ENCODE measurements at regions not wholly inside any gene's neighbourhood (a gene's known extent, or its start where the extent isn't known, plus 50 kb on each side); places are given as distances from the start of the nearest gene placed in this dataset.
"Not testable (repeated sequence)": the region's sequence is repeated elsewhere in the genome, so short reads cannot be mapped to it uniquely, and the experiment has no call there.

DNA sequence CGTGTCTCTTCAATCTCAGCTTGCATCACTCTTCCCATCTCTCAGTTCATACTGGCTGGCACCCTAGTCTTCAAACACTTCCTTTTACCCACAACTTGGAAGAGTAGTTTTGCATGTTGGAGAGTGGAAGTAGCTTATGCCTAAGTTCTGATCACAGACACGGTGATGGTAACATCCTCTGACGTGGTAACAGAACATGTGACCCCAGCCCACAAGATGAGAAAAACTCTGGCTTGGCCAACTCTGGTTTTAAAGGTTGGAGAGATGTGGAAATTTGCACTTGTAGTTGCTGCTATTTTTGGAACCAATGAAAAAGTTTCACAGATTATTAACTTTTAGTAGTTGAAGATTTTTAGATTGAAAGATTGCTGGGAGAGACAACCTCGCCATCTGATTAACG is 155.4 kb upstream of the SLC35G4 start:
- FAIRE-seq = no peak

DNA sequence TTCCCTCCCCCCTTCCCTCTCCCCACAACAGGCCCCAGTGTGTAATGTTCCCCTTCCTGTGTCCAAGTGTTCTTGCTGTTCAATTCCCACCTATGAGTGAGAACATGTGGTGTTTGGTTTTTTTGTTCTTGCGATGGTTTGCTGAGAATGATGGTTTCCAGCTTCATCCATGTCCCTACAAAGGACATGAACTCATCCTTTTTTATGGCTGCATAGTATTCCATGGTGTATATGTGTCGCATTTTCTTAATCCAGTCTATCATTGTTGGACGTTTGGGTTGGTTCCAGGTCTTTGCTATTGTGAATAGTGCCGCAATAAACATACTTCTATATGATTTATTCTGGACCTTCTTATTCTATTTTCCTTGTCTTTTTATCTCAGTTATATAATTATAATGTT is 165.2 kb upstream of the SLC35G4 start:
- FAIRE-seq = not testable (repeated sequence)

DNA sequence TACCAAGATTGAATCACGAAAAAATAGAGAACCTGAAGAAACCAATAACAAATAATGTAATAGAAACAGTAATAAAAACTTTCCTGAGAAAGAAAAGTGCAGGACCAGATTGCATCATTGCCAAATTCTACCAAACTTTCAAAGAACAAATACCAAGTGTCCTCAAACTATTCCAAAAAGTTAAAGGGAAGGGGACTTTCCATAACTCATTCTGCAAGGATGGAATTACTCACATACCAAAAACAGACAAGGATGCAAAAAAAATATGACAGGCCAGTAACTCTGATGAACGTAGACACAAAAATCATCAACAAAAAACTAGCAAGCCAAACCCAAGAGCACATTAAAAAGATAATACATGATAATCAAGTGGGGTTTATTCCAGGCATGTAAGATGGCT is 172.3 kb upstream of the SLC35G4 start:
- FAIRE-seq = no peak

- no peak for FAIRE-seq
These were observed 177.0 kb upstream of the SLC35G4 start for GRCh38 chr18:11432360-11432811.

GRCh38 chr18:11429876-11430275 is 179.5 kb upstream of the SLC35G4 start:
- no peak for FAIRE-seq

GRCh38 chr18:11425211-11425610 is 184.2 kb upstream of the SLC35G4 start:
- FAIRE-seq = no peak

DNA sequence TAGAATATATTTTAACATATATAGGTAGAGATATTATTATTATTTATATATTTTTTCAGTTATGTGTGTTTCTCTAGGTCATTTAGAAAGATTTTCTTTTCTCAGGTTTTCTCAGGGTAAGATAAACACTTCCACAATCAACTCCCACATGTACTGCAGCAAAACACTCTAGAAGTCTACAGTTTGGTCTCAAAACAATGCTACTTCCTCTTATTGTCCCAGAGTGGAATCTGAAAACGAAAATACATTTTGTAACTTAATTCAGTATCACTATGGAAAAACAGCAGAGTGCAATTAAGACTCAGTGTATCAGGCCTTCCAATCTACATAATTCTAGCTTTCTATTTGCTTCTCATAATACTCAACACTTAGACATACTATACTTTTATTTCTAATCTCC is 190.1 kb upstream of the SLC35G4 start:
- no peak for FAIRE-seq

DNA sequence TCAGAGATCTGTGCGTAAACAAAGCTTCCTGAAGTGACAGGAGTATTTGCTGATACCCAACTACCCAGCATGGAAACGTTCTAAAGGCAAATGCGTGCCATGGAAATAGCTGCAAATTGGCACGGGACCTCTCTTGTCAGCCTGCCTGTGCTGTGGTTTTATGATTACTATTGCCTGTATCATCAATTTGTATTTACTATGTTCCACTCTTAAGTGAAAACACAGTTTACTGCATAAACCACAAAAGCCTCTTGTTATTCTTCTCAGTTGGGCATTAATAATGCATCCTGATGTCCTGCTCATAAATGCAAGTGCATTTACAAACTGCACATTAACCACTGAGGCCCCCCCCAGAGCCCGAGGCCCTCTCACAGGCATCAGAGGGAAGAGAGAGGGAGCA is 196.6 kb upstream of the SLC35G4 start:
- no peak for FAIRE-seq

GRCh38 chr18:11411048-11411447 is 198.3 kb upstream of the SLC35G4 start:
- no peak for FAIRE-seq

DNA sequence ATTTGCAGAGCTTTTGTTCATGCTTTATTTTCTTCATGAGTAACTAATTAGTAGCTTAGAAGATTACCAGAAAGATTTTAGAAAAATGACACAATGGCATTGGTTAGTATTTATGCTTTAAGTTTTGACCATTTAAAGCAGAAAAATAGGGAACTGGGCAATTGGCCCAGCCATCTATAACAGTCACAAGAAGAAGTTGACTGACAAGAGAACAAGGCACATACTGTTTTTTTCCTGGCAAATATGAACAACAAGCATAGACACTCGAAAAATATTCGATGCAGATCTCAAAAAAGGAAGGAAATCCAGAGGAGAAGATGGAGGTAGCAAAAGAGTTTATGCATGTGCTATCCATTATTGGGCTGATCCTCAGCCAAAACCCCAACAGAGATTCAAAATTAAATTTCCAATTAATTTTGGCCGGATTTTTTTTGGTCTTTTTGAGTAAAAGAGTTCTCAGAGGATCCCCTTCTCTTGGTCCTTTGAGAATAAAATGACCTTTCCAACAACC is 200.8 kb upstream of the SLC35G4 start:
- no peak for FAIRE-seq

- FAIRE-seq = no peak
These were observed 201.5 kb upstream of the SLC35G4 start for GRCh38 chr18:11407940-11408339.

DNA sequence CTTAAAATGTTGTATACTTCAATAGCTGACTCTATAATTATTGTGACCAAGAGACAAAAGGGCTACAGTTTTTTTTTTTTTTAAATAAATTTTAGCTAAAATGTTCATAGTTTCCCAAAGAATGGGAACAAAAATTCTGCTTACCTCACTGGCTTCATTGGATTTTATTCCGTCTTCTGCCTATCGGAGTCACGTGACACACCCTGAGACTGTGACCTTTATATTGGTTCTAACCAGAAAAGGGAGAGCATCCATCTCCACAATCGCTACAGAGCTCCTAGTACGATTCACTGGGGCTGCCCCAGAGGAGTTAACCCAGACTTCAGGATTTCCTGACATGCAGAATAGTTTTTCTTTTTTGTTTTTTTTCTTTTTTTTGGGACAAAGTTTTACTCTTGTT is 203.6 kb upstream of the SLC35G4 start:
- no peak for FAIRE-seq

DNA sequence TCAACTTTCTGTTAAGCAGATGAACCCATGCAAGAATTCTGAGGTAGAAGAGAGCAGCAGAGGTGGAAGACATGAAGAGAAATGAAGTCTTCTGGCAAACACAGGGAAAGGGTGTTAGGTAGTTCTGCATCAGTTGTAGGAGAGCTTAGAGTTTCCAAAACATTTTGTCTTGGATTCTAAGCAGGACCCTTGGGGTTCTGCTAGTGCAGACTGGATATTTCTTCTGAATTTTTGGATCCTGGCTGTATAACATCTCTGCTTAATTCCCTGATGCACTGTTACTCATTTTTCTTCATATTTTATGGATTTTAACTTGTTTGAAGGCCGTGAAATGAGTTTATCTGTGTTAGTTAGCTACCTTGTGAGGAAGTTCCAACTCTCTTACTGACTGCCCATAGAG is 208.7 kb upstream of the SLC35G4 start:
- FAIRE-seq = no peak

GRCh38 chr18:11398625-11399024 is 210.8 kb upstream of the SLC35G4 start:
- FAIRE-seq = no peak

DNA sequence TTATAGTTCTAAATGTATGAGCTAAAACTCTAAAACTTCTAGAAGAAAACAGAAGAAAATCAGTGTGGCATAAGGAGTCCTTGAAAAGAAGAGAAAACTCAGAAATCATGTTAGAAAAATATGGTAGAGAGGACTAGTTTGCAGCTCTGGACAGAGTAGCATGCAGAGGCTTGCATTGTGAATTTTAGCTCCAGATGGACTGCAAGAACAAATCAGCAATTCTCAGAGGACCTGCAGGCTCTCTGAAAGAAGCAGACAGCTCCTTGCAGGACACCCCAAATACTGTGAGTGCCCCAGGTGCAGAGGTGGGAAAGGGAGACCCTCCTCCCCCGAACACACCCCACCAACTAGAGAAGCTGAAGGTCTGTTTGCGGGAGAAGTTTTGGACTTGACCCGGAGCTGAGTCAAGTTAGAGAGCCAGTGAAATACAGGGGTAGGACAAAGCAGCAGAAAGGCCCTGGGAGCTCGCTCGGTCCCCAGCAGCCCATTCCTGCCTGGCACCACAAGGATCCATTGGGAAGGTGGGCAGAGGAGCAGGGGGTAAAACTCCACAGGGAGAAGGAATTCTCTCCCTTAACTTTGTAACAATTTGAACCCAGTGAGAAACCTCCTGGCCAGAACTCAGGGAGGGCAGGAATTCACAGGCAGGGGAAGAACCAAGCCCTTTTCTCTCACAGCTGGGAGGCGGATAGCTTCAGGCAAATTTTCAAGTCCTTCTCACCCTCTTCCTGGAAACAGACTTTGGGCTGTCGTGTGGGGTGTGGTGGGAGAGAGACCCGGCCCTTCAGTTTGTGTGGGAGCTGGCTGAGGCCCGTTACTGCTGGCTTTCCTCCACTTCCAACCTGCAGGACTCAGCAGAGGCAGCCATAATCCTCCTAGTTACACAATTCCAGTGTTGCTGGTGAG is 216.2 kb upstream of the SLC35G4 start:
- FAIRE-seq = no peak

- no peak for FAIRE-seq
These were observed 217.1 kb upstream of the SLC35G4 start for GRCh38 chr18:11392292-11392691.

GRCh38 chr18:11391661-11392060 is 217.7 kb upstream of the SLC35G4 start:
- FAIRE-seq = no peak

- FAIRE-seq = no peak
These were observed 220.4 kb upstream of the SLC35G4 start for GRCh38 chr18:11388755-11389680.

DNA sequence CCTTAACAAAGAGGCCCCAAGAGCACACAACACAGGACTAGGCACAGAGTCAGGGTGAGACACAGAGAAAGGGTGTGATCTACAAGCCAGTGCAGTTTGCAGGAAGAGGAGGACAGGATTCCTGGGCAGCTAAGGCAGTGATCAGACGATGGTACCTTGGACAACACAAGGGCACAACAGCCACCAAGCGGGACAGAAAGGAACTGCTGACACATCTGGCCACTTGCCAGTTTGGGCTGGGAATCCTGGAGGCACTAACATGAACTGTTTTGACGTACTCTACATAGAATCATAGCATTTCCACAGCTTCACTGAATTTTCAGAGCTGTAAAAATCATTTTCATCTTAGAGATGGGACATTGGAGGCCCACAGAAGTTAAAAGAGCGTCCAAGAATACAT is 221.5 kb upstream of the SLC35G4 start:
- FAIRE-seq = no peak

DNA sequence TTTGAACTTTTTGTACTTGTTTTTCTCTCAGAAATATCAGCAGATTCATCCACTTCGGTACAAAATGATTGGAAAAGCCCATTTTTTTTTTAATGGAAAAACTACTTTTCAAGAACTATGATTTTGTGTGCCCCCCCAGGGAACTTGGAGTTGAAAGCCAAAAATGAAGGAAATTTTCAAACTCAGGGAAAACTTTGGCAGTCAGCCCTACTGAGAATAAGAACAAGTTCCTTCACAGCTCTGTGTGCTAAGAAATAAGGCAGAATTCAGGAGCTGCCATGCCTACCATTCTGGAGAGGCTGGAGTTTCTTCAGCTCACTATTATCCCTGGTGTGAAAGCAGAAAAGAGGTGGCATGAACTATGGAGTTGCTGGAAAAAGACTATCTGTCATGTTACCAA is 226.0 kb upstream of the SLC35G4 start:
- no peak for FAIRE-seq

DNA sequence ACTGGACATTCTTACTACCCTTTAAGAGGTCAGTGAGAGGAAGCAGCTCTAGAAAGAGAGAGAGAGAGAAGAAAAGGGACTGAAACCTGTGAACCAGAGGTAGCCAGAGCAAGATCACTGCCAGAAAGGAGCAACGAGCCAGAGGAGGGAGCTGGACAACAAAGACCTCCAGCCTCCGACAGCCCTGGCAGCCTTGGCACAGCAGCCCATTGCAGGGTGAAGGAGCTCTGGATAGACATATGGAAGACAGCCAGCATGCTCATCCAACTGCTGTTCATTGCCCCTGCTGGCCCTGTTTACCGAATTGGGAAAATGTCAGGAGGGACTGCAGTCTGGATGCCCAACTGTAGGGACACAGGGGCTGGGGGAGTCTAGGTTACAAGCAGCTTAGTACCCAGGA is 228.4 kb upstream of the SLC35G4 start:
- no peak for FAIRE-seq

DNA sequence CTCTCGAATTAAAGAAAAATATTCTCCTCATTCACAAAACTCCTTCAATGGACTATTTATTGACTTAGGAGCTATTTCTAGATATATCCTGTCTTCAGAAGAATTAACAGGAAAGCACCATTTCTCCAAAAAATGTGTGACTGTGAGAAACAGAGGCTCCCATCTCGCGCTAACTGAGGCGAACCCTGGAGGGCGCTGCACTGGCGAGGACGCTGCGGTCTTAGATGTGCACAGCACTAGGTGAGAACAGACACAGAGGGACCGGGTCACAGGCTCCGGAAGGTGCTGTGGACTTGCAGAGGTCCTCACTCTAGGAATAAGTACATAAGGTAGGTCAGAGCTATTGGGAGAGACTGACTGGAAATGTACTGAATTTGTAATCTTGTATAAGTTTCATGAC is 229.7 kb upstream of the SLC35G4 start:
- no peak for FAIRE-seq

- FAIRE-seq = no peak
These were observed 228.6 kb upstream of the PIEZO2 start for GRCh38 chr18:11377766-11378540.
